Activated naive CD4-positive, alpha-beta T cell treated with anti-CD3 and anti-CD28 coated beads, Interleukin-2, amount 10 ng/mL, durations not matched to agents 7 days and 5 days (primary cell): ENCODE measurements at regions not wholly inside any gene's neighbourhood (a gene's known extent, or its start where the extent isn't known, plus 50 kb on each side); places are given as distances from the start of the nearest gene placed in this dataset.

Experiments used
- CTCF ChIA-PET: fragments of 350-600 bp; sonication (Branson Sonifier 250); formaldehyde crosslinking; loops from one replicate; lab custom pipeline; 2021; ENCODE audit warnings: antibody characterized with exemption; lab: Charles Lee
- DNase-seq: peaks from one replicate; pipeline ENCODE4 v3.0.0-alpha.2; 2020
- H3K27ac Mint-ChIP-seq: one replicate; pipeline ENCODE4 v1.8.0; 2021; ENCODE audit warnings: mild to moderate bottlenecking, moderate library complexity, mixed read lengths
- H3K27me3 Mint-ChIP-seq: one replicate; pipeline ENCODE4 v1.8.0; 2021; ENCODE audit warnings: mild to moderate bottlenecking, mixed read lengths
- H3K36me3 Mint-ChIP-seq: one replicate; pipeline ENCODE4 v1.8.0; 2021; ENCODE audit warnings: mixed read lengths
- H3K4me1 Mint-ChIP-seq: one replicate; pipeline ENCODE4 v1.8.0; 2021; ENCODE audit warnings: mixed read lengths
- H3K4me3 Mint-ChIP-seq: one replicate; pipeline ENCODE4 v1.8.0; 2021; ENCODE audit warnings: mild to moderate bottlenecking, moderate library complexity, mixed read lengths
- H3K9me3 Mint-ChIP-seq: one replicate; pipeline ENCODE4 v1.8.0; 2021; ENCODE audit warnings: mixed read lengths

DNA sequence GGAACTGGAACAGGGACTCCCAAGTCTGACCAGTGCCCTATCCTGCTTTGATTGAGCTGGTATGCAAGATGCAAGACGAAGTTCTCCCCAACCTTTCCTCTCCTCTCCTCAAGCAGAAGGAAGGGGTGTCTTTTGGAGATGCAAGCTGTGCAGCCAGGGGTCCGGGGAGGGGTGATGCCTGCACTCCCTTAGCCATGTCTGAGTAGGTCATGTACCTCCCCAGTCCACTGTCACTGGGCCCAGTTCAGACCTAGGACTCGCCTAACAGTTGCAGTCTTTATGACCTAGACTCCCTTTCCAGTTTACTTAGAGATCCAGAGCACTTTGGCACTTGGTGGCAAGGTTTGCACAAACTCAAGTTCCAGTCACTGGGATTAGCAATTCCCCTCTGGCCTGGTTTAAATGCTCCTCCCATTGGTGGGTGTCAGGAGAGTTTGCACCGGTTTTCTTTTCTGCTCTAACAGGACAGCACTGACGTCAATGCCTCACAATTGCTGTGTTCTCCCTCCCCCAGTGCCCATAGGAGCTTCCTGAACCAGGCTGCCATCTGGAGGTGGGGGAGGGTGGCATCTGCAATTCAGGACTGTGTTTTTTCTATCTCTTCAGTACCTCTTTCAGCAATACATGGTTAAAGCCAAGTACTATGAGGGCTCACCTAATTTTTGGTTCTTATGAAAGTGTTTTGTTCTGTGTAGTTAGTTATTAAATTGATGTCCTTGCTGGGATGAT lies 782.2 kb downstream of the ARAP2 start:
- Mint-ChIP-seq H3K27me3 (no peaks in the 10 kb centered on the region), H3K4me3 (no peak overlapping the region), H3K36me3 (no peaks in the 10 kb centered on the region), H3K4me1 (no peaks in the 10 kb centered on the region), H3K27ac (no peak overlapping the region), H3K9me3 (peaks cover 9% of the 10 kb centered on the region)
- DNase-seq: no peak
- CTCF ChIA-PET: no interaction called here

DNA sequence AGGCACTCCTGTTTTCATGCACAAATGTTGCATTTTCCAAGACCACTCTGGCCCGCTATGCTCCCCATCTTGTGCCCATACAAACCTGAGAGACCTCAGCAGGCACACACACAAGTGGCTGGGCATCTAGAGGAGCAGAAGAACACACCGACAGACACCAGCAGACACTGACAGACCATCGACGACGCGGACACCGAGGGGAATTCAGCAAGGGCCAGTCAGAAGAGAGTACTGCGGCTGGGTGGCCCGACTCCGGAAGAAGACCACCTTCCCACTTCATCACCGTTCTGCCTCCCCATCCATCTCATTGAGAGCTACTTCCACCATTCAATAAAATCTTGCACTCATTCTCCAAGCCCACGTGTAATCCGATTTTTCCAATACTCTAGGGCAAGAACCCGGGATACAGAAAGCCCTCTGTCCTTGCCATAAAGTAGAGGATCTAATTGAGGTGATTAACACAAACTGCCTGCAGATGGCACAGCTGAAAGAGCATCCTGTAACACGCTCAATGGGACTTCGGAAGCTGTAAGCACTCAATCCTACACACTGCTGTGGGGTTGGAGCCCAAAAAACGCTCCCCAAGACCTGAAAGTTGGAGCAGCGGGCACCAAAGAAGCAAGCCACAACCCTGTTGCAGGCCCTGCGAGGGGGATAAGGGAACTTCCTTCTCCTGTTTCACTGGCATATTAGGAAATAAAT lies 780.9 kb downstream of the ARAP2 start:
- H3K36me3 Mint-ChIP-seq: no peaks in the 10 kb centered on the region
- CTCF ChIA-PET: no interaction called here
- H3K27me3 Mint-ChIP-seq: no peaks in the 10 kb centered on the region

DNA sequence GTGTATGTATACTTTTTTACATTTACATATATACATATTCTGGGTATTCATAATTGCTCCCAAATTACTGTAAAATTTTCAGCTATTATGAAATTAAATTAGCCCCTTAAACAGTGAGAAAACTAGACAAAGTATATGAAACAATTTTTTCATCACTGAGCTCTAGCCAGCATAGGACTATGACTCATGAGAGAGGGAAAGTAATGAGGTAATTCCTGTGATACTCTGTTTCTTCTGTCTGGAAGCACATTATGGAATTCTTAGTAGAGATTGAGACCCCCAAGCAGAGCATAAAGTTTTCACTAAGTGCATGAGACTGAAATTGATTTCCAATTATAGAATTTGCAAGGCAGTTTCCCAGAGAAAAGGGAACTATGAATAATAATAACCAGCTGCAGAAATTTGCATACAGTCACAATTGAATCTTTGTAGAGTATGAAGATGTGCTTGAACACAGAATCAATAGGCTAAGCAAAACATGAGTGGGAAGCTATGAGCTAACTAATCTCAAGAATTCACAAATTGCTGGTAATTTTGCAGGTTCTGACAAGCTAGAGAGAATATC lies 779.3 kb downstream of the ARAP2 start:
- Mint-ChIP-seq H3K27ac (no peak overlapping the region), H3K36me3 (no peaks in the 10 kb centered on the region), H3K4me1 (no peaks in the 10 kb centered on the region), H3K27me3 (no peaks in the 10 kb centered on the region), H3K9me3 (peaks cover under 1% of the 10 kb centered on the region), H3K4me3 (no peak overlapping the region)
- CTCF ChIA-PET: no interaction called here
- DNase-seq: no peak

More for the DNA sequence above, 780.9 kb downstream of the ARAP2 start:
- Mint-ChIP-seq H3K27ac (no peak overlapping the region), H3K4me3 (no peak overlapping the region), H3K9me3 (peaks cover 5% of the 10 kb centered on the region), H3K4me1 (no peaks in the 10 kb centered on the region)
- DNase-seq: no peak

DNA sequence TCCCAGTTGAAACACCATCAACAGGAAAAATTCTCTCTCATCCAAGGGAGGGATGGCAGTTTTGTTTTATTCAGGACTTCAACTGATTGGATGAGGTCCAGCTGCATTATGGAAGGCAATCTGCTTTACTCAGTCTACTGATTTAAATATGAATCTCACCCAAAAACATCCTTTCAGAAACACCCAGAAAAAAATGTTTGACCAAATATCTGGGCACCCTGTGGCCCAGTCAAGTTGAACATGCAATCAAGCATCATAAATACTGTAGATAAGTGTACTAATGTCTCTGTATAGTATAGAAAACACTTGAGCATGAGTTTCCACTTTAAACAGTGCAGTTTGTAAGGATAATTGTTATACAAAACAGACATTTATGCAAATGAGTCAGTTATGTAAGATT lies 753.2 kb downstream of the ARAP2 start:
- Mint-ChIP-seq H3K4me3 (no peak overlapping the region), H3K27ac (no peak overlapping the region), H3K4me1 (no peaks in the 10 kb centered on the region), H3K36me3 (no peaks in the 10 kb centered on the region), H3K9me3 (no peaks in the 10 kb centered on the region), H3K27me3 (no peaks in the 10 kb centered on the region)
- CTCF ChIA-PET: interaction anchor here (1.3 kb wide), 1 partner anchor 21 kb away, joined by 3 read pairs; no protein-coding TSS in a partner anchor
- no peak for DNase-seq

DNA sequence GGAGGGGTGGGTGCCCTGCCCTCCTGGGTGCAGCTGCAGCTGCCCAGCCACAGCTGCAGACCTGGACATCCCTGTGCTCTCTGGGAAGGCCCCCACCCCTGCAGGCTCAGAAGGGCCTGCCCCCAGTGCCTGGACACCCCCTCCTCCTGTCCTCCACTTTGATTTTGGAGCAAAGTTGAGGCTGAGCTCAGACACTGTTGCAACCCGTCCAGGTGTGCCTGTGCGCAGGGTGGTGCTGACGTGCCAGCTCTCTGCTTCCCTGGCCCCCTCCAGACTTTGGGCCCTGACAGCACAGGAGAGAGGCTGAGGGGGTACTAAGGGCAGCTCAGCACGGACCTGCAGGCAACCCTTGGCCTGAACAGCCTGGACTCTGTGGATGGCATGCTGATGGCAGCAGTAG lies 750.3 kb downstream of the ARAP2 start:
- Mint-ChIP-seq H3K9me3 (no peaks in the 10 kb centered on the region), H3K36me3 (no peaks in the 10 kb centered on the region), H3K27me3 (no peaks in the 10 kb centered on the region), H3K4me1 (no peaks in the 10 kb centered on the region), H3K27ac (no peak overlapping the region), H3K4me3 (no peak overlapping the region)
- no peak for DNase-seq
- CTCF ChIA-PET: no interaction called here

DNA sequence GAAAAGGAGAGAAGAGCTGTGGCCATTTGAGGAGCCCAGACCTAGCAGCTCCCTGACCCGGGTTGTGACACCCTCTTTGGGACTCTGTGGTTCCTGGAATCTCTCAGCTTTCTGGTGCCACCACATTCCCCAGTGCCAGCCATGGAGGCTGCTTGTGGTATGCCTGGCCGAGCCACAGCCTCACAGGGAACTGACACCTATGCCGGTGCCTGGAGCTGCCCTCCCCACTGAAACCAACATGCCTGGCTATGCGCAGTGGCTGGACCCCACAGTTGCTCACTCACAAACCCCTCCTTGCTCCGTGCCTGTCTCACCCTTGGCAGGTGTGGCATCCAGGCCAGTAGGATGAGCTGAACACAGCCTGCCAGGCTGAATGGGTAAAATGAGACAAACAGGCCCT lies 749.4 kb downstream of the ARAP2 start:
- Mint-ChIP-seq H3K4me1 (no peaks in the 10 kb centered on the region), H3K27ac (no peak overlapping the region), H3K4me3 (no peak overlapping the region), H3K36me3 (no peaks in the 10 kb centered on the region), H3K27me3 (no peaks in the 10 kb centered on the region), H3K9me3 (no peaks in the 10 kb centered on the region)
- DNase-seq: no peak
- CTCF ChIA-PET: no interaction called here

DNA sequence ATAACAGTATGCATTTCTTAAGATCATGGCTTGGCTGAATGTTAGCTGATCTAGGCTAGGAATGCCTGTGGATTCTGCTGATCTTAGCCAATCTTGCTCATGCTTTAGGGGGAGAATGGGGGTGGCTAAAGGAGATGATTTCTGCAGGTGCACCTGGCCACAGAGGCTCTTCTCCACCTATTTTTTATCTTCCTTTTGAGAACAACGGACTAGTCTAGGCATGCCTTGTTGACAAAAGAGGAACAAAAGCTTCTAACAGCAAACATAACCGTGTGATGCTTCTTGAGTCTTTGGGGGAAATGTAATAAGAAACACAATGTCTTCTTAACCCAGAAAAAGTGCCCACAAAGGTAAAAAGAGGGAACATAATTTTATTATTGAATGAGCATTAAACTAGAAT lies 743.5 kb downstream of the ARAP2 start:
- CTCF ChIA-PET: no interaction called here
- no peaks in the 10 kb centered on the region for H3K9me3 Mint-ChIP-seq
- no peak for DNase-seq
- H3K27ac Mint-ChIP-seq: no peak overlapping the region
- H3K4me3 Mint-ChIP-seq: no peak overlapping the region
- no peaks in the 10 kb centered on the region for H3K27me3 Mint-ChIP-seq
- no peaks in the 10 kb centered on the region for H3K36me3 Mint-ChIP-seq
- no peaks in the 10 kb centered on the region for H3K4me1 Mint-ChIP-seq

DNA sequence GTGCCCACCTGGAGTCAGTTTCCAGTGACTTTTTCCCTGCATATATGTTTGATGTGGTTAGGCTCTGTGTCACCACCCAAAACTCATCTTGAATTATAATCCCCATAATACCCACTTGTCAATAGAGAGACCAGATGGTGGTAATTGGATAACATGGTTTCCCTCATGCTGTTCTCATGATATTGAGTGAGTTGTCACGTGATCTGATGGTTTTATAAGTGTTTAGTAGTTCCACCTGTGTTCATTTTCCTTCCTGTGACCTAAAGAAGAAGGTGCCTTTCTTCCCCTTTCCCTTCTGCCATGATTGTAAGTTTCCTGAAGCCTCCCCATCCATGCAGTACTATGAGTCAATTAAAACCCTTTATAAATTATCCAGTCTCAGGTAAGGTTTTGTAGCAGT lies 740.9 kb downstream of the ARAP2 start:
- Mint-ChIP-seq H3K4me3 (no peak overlapping the region), H3K27ac (no peak overlapping the region), H3K4me1 (no peaks in the 10 kb centered on the region), H3K27me3 (no peaks in the 10 kb centered on the region), H3K36me3 (no peaks in the 10 kb centered on the region), H3K9me3 (no peaks in the 10 kb centered on the region)
- DNase-seq: no peak
- CTCF ChIA-PET: no interaction called here

DNA sequence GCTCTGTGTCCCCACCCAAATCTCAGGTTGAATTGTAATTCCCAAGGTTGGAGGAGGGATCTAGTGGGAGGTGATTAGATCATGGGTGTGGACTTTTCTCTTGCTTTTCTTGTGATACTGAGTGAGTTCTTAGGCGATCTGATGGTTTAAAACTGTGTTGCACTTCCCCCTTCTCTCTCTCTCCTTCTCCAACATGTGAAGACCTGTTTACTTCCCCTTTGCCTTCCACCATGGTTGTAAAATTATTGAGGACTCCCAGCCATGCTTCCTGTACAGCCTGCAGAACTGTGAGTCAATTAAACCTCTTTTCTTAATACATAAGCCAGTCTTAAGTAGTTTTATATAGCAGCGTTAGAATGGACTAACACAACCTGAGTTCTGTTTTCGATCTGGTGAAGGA lies 738.2 kb downstream of the ARAP2 start:
- no peaks in the 10 kb centered on the region for H3K36me3 Mint-ChIP-seq
- no peaks in the 10 kb centered on the region for H3K4me1 Mint-ChIP-seq

DNA sequence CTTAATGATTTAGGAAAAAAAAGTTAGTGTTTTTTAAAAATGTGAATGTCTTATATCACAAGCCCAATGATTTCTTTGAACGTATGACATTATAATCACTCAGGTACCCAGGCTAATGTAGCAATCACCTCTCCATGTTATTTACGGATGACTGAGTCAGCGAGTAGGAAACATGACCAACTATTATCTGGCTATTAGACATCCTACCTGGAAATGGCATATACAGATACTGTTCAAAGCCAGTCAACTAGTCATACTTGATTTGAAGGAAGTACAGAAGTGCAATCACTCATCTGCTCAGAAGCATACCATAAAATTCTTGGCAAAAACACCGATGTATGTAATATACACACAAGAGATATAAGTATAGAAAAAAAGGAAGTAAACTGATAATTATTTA lies 732.5 kb downstream of the ARAP2 start:
- Mint-ChIP-seq H3K4me3 (no peak overlapping the region), H3K4me1 (no peaks in the 10 kb centered on the region), H3K27ac (no peak overlapping the region), H3K36me3 (no peaks in the 10 kb centered on the region), H3K27me3 (no peaks in the 10 kb centered on the region), H3K9me3 (no peaks in the 10 kb centered on the region)
- CTCF ChIA-PET: no interaction called here
- DNase-seq: no peak

More for the DNA sequence above, 738.2 kb downstream of the ARAP2 start:
- Mint-ChIP-seq H3K4me3 (no peak overlapping the region), H3K9me3 (no peaks in the 10 kb centered on the region), H3K27me3 (no peaks in the 10 kb centered on the region), H3K27ac (no peak overlapping the region)
- DNase-seq: no peak
- CTCF ChIA-PET: no interaction called here

DNA sequence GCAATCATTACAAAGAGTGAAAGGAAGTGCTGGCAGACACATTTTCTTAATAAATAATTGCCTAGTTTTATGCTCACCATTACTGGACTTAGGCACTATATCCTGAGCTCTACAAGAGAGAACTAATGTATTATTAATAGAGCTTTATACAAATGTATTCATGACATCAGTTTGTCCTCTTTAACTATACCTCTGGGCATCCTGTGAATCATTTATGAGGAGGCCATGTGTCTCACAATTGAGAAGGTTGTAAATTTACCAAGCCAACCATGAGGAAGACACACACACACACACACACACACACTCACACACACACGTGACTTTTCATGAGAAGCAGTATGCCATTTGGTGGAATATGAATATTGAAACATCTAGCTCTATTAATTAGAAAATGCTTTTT lies 728.2 kb downstream of the ARAP2 start:
- no peaks in the 10 kb centered on the region for H3K9me3 Mint-ChIP-seq
- CTCF ChIA-PET: no interaction called here
- H3K27ac Mint-ChIP-seq: no peak overlapping the region
- no peak overlapping the region for H3K4me3 Mint-ChIP-seq
- no peak for DNase-seq
- H3K27me3 Mint-ChIP-seq: no peaks in the 10 kb centered on the region
- H3K4me1 Mint-ChIP-seq: no peaks in the 10 kb centered on the region
- H3K36me3 Mint-ChIP-seq: no peaks in the 10 kb centered on the region

DNA sequence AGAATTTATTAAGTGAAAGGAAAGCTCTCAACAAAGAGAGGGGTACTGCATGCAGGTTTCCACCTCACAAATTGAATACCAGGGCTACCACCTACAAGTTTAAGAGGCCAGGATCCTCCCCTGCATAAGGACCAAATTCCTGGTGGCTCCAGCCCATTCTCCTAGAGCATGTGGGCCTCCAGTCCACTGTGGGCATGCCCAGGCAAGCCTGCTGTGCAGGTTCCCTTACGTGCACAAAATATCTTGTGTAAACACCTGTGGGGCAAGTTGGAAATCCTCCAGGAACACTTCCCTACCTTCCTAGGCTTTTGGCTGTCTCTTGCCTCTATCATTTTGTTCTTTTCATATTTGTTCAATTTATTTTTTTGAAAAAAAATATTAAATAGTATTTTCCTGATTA lies 724.3 kb downstream of the ARAP2 start:
- no peak overlapping the region for H3K27ac Mint-ChIP-seq
- DNase-seq: no peak
- CTCF ChIA-PET: no interaction called here
- peaks cover 2% of the 10 kb centered on the region for H3K9me3 Mint-ChIP-seq
- no peaks in the 10 kb centered on the region for H3K4me1 Mint-ChIP-seq
- H3K27me3 Mint-ChIP-seq: no peaks in the 10 kb centered on the region
- H3K36me3 Mint-ChIP-seq: no peaks in the 10 kb centered on the region
- H3K4me3 Mint-ChIP-seq: no peak overlapping the region

DNA sequence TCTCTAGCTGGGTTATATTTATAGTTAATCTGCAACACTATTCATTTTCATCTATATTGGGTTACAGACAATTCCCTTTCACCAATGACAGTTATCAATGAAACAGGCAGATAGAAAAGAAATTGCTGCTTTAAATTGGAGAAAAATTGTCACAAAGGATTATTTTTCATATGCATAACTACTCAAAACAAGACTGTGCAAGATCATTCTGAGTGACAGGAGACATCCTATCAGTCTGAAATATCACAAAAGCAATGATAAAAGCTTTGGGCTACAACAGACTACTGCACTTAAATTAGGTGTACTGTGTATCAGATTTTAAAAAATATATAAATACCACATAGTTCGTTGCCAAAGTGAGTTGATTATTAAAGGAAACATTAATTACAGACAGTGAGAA lies 722.6 kb downstream of the ARAP2 start:
- peaks cover 2% of the 10 kb centered on the region for H3K9me3 Mint-ChIP-seq
- H3K4me1 Mint-ChIP-seq: no peaks in the 10 kb centered on the region
- H3K36me3 Mint-ChIP-seq: no peaks in the 10 kb centered on the region
- CTCF ChIA-PET: no interaction called here
- H3K27ac Mint-ChIP-seq: no peak overlapping the region
- H3K27me3 Mint-ChIP-seq: no peaks in the 10 kb centered on the region
- no peak overlapping the region for H3K4me3 Mint-ChIP-seq
- no peak for DNase-seq

DNA sequence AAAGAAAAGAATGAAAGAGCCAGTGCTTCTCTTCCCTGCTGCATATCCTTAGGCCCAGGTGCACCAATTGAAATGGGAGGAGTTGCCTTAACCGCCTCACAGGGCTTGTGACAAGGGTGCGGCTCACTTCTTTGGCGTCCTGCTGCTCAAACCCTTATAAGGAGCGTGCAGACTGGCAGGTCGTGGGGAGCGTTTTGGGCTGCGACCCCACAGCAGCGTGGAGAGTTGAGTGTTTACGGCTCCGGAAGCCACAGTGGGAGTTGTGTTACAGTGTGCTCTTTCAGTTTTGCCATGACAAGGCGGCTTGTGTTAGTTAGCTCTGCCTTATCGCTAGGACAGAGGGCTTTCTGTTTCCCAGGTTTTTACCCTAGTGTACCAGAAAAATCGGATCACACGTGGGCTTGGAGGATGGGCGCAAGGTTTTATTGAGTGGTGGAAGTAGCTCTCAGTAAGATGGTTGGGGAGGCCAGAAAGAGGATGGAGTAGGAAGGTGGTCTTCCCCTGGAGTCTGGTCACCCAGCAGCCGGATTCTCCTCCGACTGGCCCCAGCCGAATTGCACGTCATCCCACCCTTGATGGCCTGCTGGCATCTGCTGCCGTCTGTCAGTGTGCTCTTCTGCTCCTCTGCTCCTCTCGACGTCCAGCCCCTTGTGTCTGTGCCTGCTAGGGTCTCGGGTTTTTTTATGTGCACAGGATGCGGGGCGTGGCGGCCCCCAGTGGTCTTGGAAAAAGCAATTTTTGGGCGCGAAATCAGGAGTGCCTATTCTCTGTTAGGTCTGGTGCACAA lies 718.9 kb downstream of the ARAP2 start:
- peaks cover 2% of the 10 kb centered on the region for H3K9me3 Mint-ChIP-seq
- CTCF ChIA-PET: no interaction called here
- H3K4me1 Mint-ChIP-seq: no peaks in the 10 kb centered on the region
- no peaks in the 10 kb centered on the region for H3K36me3 Mint-ChIP-seq
- H3K27me3 Mint-ChIP-seq: no peaks in the 10 kb centered on the region
- no peak overlapping the region for H3K27ac Mint-ChIP-seq
- DNase-seq: no peak
- no peak overlapping the region for H3K4me3 Mint-ChIP-seq
